D721Med (cell line): ENCODE measurements at regions not wholly inside any gene's neighbourhood (a gene's known extent, or its start where the extent isn't known, plus 50 kb on each side); places are given as distances from the start of the nearest gene placed in this dataset.

Experiments used
- DNase-seq: peaks from one replicate; pipeline ENCODE4 v3.0.0; 2011; ENCODE audit warnings: low spot score; ENCODE audit not compliant: insufficient read length
- FAIRE-seq: peaks from 2 replicates; lab custom pipeline; 2011; peaks lifted over from hg19 to GRCh38; lab: Jason Lieb, UNC
- TF ChIP-seq, protein P1 (sequence below): IDR thresholded peaks from 2 replicates; pipeline ENCODE4 v1.5.1; 2012; ENCODE audit warnings: mild to moderate bottlenecking, control low read depth; ENCODE audit not compliant: insufficient read depth; ENCODE audit errors: missing control alignments

DNA sequence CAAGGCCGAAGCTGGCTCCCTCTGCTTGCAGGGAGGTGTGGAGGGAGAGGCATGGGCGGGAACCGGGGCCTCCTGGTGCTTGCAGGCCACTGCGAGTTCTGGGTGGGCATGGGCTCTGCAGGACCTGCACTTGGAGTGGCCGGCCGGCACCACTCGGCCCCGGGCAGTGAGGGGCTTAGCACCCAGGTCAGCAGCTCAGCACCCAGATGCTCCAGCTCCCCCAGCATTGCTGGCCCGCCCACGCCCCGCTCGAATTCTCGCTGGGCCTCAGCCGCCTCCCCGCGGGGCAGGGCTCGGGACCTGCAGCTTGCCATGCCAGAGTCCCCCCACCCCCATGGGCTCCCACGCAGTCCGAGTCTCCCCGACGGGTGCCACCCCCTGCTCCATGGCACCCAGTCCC, 176.2 kb upstream of the FAM98A start:
- no peak for FAIRE-seq
- TF ChIP-seq, protein P1, sequence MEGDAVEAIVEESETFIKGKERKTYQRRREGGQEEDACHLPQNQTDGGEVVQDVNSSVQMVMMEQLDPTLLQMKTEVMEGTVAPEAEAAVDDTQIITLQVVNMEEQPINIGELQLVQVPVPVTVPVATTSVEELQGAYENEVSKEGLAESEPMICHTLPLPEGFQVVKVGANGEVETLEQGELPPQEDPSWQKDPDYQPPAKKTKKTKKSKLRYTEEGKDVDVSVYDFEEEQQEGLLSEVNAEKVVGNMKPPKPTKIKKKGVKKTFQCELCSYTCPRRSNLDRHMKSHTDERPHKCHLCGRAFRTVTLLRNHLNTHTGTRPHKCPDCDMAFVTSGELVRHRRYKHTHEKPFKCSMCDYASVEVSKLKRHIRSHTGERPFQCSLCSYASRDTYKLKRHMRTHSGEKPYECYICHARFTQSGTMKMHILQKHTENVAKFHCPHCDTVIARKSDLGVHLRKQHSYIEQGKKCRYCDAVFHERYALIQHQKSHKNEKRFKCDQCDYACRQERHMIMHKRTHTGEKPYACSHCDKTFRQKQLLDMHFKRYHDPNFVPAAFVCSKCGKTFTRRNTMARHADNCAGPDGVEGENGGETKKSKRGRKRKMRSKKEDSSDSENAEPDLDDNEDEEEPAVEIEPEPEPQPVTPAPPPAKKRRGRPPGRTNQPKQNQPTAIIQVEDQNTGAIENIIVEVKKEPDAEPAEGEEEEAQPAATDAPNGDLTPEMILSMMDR: no peak

DNA sequence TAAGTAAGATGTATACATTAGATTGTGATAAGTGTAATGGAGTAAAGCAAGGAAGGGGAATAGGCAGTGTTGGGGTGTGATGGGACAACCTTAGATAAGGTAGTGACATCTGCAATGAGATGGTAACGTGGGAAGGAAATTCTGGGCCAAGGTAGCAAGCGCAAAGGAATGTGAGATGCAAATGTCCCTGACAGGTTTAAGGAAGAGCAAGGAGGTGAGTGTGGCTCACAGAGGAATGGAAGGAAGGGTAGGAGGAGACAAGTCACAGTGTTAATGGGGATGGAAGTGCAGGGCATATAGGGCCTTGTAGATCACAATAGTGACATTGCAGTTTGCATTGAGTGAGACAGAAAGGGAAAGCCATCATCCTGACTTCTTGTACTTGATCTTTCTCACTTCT, 170.9 kb upstream of the FAM98A start:
- TF ChIP-seq, protein P1: no peak
- no peak for FAIRE-seq
- no peak for DNase-seq

More for the DNA sequence above, 176.2 kb upstream of the FAM98A start:
- DNase-seq: no peak

DNA sequence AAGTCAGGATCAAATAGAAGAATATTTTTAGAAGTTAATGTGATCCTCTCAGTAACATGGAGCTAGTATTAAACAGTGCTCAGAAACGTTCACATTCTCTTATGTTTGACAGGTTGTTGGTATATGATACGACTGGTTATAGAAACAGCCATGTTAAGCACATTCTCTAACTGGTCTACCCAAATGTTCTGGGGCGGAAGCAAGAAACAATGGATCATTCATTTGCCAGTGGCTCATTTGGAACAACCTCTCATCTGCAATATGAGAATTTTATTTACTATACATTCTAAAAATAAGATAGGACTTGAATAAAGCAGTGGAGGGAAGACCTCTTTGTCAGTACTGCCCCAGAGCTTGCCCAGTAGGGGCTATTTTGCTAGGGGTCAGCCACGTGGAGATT, 167.1 kb upstream of the FAM98A start:
- DNase-seq: no peak
- TF ChIP-seq, protein P1: no peak
- FAIRE-seq: no peak

DNA sequence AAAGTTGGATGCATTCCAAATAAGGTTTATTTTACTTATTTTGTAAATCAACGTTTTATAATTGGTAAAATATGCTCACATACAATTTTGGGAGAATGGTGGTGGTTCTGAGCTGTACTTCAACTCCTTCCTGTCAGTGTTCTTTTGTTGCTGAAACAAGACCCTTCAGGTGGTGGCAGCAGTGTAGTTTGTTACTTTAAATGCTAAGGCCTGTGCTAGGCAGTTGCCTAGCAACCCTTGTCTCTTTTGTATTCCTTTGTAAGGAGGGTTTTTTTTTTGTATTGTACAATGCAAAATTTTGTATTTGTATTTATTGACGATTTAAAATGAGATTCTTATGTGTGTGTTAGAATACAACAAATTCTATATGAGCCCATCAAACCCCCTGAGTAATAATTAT, 166.0 kb upstream of the FAM98A start:
- FAIRE-seq (no peak), DNase-seq (no peak)
- TF ChIP-seq, protein P1: no peak

DNA sequence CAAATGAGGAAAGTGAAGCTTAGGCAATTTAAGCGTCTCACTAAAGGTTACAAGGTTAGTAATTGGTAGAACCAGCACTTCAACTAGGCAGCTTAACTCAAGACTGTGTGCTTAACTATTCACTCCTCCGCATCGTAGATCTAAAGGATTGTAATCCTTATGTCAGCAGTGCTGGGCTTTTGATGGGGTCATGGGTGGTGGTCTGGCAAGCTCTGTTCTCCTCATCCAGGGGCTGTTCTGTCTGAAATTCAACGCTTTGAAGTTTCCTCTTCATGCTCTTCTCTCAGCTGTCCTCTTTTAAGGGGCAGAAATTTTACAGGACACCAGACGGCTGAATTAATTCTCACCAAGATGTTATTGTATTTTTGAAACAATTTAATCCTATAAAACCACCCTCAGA, 165.5 kb upstream of the FAM98A start:
- no peak for DNase-seq
- TF ChIP-seq, protein P1: no peak
- no peak for FAIRE-seq

DNA sequence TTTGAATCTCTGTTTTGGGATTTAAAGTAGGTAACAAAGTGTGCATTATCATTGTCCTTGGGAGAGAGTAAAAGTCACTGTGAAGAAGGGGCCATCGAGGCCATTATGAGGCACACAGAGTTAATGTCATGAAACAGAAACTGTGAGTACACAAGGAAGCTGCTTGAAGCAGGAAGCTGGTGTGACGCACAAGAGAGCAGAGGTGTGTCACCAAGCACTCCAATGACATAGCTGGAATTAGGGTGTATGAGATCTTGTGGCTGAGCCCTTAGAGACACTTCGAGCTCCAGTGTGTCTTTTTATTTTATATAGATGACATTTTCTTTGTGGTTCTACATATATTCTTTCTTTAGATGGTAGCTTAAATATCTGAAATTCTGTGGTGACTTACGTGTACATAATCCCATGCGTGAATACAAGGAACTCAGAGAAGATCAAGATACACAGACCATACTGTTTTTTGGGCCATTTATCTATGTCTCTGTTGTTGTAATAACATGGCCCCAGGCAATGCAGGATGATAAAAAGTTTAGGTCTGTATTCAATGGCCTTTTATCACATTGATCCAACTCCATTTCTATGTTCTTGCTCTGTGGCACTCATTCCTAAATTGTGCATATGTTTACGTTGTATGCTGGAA, 164.7 kb upstream of the FAM98A start:
- FAIRE-seq: no peak
- DNase-seq: no peak
- TF ChIP-seq, protein P1: no peak

DNA sequence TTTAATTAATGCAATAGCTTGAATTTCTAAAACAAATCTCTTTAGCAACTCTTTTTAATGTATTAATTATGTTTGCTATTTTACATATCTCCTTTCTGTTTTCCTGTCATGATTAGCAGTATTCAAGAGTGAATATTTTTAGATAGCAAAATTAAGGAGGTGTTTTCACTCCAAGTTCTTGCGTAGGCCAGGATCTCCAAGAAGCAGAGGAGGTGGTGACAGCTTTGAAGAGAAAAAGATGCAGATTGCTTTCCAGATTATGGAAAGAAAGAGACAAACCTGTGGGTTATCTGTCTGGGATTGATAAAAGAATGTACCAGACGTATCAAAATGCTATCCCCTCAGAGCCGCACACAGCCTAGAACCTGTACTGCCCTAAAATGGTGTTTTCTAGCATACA, 163.5 kb upstream of the FAM98A start:
- FAIRE-seq (no peak), DNase-seq (no peak)
- TF ChIP-seq, protein P1: no peak
